Coronary artery (tissue), 2 donors: ENCODE measurements at regions not wholly inside any gene's neighbourhood (a gene's known extent, or its start where the extent isn't known, plus 50 kb on each side); places are given as distances from the start of the nearest gene placed in this dataset.

Experiments used
- DNase-seq: peaks from one replicate; pipeline ENCODE4 v3.0.0-alpha.2; 2017; ENCODE audit warnings: low spot score
- H3K27ac ChIP-seq, 2 donors: fragments of 200-600 bp; sonication (generic); one replicate each; pipeline ENCODE4 v1.5.1; 2016 to 2019
- H3K4me3 ChIP-seq: fragments of 200-600 bp; sonication (generic); 2 replicates; pipeline ENCODE4 v1.5.1; 2016; ENCODE audit warnings: mild to moderate bottlenecking, moderate library complexity
- CTCF ChIP-seq: fragments of 200-600 bp; sonication (generic); IDR thresholded peaks from one replicate; pipeline ENCODE4 v1.5.1; 2019; ENCODE audit warnings: antibody characterized with exemption

DNA sequence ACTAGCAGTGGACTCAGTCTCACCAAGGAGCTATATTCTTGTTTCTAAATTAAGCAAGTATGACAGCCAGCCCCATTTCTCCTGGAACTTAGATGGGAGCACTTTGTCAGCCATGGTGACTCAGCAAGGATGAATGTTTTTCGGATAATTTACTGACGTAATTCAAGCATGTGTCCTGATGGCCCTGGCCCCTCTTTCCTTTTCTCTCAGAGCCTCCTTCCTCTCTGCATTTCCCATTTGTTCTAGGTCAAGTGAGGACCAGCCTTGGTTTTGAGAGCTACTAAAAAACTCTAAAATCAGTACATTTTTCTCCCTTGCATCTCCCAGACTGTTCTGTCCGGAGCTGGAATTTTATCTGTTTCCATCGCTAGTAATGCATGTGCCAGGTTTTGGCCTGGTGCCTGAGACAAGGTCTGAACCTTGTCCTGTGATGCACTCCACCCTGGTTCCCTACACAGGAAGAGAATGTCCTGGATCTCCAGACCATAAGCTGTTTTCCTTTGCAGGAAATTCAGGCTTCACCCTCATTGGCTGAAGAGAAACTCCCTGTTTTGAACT lies 256.6 kb upstream of the ROPN1 start:
- Histone ChIP-seq H3K27ac (peak overlapping the region; percentile 92), H3K4me3 (peak overlapping the region; percentile 26)
- peak; percentile 87 for DNase-seq
- TF ChIP-seq CTCF: no peak

GRCh38 chr3:124249038-124249437 lies 257.1 kb upstream of the ROPN1 start:
- peak overlapping the region; percentile 92 for H3K27ac ChIP-seq
- no peak for DNase-seq
- TF ChIP-seq CTCF: no peak
- H3K4me3 ChIP-seq: no peak overlapping the region

DNA sequence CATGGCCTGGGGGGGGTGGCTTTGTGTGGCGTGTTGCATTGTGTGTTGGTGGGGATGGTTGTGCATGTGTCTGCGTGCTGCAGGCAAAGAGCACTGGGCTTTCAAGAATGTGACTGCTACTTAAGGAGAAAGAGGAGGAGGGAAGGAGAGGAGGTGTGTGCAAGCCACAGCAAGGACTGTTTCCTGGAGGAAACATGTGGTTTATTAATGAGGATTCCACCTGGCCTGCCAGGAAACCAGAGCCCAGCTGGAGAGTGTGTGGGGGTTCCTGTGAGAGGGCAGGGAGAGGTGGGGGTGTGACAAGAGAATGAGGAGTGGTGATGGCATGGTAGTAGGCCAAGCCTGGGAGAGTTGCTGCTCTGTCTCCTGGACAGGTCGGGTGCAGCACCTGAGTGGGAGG lies 258.1 kb upstream of the ROPN1 start:
- no peak for DNase-seq
- Histone ChIP-seq H3K4me3 (no peak overlapping the region), H3K27ac (peak overlapping the region; percentile 92)
- TF ChIP-seq CTCF: no peak

GRCh38 chr3:124256156-124256555 lies 264.2 kb upstream of the ROPN1 start:
- H3K27ac ChIP-seq: peak overlapping the region; percentile 22 to 75
- H3K4me3 ChIP-seq: no peak overlapping the region
- DNase-seq: no peak
- no peak for TF ChIP-seq CTCF

DNA sequence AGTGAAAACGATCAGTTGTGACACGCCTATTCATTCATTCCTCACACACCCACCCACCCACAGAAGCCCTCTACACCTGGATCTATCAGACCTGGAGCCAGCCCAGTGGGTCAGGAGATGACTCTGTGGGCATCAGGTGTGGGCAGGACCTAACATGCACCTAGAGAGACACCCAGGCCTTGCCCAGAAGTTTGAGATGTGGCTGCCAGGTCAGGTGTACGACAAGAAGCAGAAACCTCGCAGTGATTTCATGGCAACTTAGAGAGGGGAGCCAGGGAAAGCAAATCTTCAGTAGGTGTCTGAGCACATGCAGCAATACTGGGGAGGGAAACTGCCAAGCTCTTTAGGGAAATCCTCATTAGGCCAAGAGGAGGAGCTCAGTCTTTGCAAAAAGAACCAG lies 264.7 kb upstream of the ROPN1 start:
- Histone ChIP-seq H3K27ac (peak overlapping the region; percentile 22 to 75), H3K4me3 (no peak overlapping the region)
- no peak for DNase-seq
- no peak for TF ChIP-seq CTCF

DNA sequence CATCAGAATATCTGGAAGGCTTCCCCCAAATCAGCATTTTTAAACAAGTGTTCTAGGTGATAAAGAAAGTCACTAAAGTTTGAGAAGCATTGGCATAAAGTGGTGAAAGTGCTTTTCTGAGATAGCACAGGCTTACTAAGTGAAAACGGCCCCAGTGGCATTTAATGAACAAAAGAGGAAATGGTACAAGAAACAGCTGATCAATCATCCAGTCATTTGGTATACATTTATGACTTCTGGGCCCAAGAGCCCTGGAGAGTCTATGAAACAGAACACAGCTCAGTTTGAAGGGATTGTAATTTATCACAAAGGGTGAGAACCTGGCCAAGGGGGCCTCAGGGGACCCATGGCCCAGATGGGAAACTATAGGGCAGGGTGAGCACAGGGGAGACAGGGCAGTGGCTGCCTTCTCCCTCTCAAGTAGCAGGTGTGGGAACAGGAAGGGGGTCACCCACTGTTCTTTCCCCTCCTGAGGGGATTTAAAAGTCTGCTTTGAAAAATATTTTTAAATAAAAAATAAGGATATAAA lies 265.5 kb upstream of the ROPN1 start:
- DNase-seq: no peak
- no peak for TF ChIP-seq CTCF
- H3K4me3 ChIP-seq: no peak overlapping the region
- peak overlapping the region; percentile 22 to 75 for H3K27ac ChIP-seq

DNA sequence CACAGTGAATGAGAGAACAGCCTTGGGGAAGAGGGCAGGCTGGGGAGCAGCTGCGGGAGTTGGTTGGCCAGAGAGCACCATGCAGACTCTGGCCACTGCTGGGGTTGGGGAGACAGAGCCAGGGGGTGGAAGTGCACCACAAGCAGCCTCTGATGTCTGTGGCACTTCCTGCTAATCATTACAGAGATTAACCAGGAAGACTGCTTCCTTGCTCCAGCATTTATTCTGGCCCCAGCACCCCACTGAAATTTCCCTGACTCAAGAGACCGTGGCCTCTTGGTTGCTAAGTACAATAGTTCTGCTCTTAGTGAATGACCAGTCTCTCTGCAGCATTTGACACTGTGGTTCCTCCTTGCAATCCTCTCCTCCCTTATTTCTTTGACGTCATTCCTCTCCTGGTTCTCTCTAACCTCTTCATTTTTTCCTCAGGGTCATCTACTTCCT lies 266.2 kb upstream of the ROPN1 start:
- no peak for DNase-seq
- no peak for TF ChIP-seq CTCF
- Histone ChIP-seq H3K27ac (peak overlapping the region; percentile 22 to 75), H3K4me3 (no peak overlapping the region)
